SIG-M5 treated with dmso at 0.1 percent for 504 hours (cell line): ENCODE measurements at regions not wholly inside any gene's neighbourhood (a gene's known extent, or its start where the extent isn't known, plus 50 kb on each side); places are given as distances from the start of the nearest gene placed in this dataset.

Experiments
- DNase-seq: peaks from one replicate; lab custom pipeline; 2025; ENCODE audit not compliant: unreplicated experiment; lab: John Stamatoyannopoulos, UW

DNA sequence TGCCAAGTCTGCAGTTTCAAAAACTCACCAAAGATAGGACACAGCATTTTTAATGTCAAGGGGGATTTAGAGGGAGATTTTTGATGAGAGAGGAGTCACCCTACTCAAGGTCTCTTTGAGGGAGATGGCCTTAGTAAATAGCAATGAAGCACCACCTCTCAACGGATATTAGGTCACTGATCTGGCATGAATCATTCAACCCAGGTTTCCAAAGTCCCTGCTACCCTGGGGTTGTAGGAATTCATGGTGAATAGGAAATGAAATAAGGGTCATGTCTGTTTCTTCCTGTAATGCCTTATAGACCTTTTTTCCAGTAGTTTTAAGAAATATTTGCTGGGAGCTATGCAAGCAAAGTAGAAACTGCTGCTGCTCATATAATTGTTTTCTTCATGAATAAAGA is 2154.9 kb downstream of the LRRC4C start:
- no peak for DNase-seq

DNA sequence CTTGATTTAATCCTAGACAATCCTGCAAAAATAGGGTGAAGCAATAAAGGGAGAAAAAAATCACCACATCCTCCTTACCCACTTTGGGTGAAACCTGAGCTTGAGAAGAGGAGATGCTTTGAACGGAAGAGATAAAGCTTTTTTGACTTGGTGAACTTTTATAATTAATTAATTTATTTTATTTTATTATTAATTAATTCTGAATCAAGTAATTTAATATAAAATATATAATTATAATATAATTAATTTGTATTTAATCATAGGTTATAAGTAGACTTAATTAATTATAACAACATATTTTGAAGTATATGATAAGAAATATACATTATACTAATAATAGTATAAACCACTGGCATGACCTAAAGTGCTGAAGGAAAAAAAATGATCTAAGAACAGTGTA is 2164.8 kb downstream of the LRRC4C start:
- no peak for DNase-seq

DNA sequence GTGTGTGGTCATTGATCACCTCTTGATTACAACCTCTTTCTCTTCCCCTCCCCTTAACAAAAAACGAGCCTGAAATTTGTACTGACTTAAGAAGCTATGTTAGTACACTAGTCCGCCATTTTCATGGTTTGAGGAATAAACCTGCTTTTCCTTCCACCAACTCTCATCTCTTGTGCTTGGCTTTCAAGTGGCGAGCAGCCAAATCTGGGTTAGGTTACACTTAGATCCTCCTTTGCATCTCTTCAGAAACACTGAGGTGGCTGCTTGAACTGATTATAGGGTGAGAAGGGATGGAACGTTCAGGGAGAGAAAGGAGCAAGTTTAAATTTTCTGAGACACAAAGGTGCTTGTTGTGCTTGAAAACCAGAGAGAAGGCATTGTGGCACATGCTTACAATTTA is 2171.4 kb downstream of the LRRC4C start:
- DNase-seq = no peak

DNA sequence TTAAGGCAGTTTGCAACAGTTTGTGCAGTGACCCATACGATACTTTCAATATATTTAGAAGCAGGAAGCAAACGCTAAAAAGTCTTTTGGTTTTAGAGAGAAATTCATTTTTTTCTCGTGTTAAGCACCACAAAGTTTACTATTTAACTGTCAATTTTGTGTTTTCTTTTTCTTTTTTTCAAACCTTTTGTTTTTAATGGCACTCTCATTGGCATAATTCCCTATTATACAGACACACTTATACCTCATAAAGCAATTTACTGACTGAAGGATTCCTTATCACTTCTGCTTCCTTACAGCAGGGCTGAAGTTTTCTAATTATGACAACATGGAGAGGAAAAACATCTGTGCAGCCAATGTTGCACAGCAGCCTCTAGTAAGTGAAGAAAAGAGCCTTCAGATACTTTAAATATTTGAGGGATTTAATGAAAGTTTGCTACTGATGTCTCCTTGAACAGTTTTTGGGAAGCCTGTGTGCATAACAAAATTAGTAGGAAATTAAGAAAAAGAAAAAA is 2191.2 kb downstream of the LRRC4C start:
- DNase-seq = no peak

DNA sequence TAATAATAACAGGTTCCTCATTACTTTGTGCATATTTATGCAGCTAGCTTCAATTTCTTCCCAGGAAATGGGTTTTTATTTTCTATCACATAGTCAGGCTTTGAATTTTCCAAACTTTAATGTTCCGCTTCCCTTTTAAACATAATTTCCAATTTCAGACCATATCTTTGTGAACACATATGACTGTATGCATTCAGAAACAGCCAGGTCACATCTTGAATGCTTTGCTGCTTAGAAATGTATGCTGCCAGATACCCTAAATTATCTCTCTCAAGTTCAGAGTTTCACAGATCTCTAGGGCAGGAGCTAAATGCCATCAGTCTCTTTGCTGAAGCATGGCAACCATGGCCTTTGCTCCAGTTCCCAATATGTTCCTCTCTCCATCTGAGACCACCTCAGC is 2203.8 kb downstream of the LRRC4C start:
- DNase-seq = no peak

DNA sequence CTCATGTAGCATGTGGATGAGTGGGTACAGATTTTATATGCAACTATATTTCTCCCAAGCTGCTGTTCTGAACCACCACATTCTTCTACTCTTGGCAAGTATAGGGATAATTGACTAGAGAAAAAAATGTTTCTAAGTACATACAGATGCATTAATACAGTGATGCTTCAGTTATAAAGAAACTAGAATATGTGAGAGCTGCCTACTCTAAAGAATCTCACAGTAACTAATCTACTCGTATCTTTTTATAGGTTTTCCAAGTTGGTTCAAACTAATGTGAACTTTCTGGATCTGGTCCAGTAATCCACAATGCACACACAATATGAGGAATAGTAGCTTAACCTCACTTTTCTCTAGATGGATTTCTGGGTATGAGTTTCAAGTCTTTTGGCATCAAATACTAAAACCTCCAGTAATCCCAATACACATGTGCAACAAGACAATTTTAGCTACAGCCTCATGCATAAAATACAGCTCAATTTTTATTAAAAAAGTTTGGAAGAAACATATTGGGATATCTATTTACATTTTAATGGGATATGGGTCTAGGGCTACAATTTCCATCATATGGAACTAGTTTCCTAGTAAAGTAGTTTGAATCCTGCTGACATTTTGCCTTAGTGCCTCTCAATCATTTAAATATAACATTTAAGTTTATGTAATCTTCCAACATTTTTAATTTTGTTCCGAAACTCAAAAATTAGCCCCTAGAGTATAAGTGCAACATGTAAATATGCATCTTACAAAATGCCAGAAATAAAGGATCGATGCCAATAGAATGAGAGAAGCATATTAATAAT is 2209.7 kb downstream of the LRRC4C start:
- DNase-seq = no peak

DNA sequence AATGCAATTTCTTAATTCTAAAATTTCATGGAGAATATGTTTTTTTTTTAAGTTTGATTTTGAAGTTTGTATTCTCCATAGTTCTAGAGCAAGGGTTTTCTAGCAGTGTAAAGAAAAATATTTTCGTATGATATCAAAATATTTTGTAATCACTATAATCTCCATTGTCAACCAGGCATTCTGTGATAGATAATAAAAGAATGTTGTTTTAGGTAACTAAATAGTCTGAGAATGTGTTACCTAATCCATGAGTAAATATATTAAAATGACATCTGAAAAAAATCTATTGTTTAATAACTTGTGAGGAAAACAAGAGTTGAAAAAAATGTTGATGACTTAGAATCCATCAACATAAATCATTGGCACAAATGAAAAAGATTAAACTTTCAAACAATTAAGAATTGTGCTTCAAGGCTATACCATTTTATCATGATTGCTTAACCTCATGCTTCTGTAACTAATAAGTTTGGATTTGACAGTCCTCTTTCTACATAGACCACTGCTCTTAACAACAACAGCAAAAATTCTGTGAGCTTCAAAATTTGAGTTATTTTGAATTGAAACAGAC is 2211.8 kb downstream of the LRRC4C start:
- DNase-seq = no peak

DNA sequence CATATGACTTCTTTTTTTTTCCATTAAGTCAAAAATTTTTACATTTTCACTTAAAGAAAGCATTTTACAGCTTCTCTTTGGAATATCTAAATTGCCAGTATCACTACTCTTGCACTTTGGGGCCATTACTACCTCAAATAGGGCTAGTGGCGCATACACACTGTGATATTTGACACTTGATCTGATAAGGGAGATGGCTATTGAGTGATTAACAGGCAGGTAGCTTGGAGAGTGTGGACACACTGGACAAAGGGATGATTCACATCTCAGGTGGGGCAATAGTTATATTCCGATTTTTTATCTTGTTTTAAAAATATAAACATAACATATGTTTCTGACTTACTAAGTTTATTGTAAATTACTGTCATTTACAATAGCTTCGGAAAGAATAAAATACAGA is 2219.9 kb downstream of the LRRC4C start:
- no peak for DNase-seq

DNA sequence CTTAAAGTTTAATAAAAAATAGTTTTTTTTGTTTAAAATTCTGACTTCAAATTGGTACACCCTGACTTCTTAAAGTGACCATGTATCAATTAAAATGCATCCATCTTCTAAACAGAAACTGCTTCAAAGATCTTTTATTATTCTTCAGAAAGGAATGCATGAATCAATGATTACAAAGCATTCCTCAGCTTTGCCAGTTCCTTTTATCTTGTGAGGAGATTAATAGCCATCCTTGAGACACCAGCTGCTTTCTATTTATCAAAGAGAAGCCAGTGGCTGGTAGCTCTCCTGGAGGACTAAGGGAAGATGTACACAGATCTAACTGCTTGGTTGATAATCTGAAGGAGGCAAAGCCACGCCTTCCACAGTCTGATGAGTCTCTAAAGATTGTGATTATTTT is 2222.5 kb downstream of the LRRC4C start:
- DNase-seq = no peak

DNA sequence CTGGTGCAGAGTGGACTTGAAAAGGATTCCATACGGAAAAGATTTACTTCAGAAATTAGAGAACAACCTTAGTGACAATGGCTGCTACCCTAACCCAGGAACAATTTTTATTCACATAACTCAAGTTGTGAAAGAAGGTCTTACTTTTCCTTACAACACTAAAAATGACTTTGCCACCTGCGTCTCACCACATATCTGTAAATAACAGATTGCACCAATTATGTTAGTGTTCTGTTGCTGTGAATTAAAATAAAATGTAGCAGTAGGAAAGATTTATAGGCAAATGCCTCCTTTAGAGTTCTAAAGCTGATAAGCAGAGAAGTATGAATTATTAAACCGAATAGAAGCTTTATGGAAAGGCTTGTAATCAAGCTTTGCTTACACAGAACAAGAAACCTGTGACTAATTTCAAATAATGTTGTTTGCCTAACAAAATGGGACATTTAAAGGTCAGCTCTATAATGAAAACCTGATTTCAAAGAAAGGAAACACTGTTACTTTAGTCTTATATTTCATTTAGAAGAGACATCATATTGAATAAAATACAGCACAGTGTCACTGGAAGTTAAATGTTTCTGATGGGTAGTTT is 2237.8 kb downstream of the LRRC4C start:
- no peak for DNase-seq

DNA sequence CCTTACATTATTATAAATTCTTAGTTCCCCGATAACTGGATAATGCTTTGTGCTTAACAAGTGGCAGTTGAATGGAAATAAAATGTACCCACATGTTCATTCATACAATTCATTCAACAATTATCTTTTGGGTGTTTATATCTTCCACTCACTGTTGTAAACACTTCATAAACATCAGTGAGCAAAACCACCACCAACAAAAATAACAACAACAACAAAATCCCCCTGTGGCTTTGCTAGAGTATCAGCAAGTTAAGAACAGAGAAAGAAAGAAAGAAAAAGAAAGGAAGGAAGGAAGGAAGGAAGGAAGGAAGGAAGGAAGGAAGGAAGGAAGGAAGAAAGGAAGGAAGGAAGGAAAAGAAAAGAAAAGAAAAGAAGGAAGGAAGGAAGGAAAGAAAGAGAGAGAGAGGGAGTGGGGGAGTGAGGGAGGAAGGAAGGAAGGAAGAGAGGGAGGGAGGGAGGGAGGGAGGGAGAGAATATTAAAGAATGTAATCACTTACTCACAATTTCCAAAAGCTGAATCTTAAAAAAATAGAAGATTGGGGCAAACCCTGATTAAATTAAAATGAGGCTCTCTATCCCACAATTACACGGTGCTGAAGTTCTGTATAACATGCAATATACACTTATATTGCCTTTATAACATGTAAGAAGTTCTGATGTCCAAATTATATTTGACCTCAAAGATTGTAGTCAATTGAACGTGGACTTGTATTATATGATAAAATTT is 2238.8 kb downstream of the LRRC4C start:
- DNase-seq = no peak

DNA sequence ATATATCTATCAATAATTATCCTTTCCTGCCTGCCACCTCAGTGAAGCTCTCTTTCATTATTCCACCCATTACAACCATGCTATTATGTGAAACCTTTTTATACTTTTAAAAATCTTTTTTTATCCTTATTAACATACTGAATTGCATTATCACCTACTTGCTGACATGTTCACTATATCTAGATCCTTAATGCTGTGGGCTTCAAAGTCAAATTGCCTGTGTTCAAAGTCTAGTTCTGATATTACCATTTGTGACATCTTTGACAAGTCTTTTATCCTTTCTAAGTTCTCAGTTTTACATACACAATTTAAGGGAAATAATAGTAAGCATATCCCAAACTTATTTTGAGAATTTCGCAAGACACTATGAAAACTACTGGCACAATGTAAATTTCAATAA is 2239.4 kb downstream of the LRRC4C start:
- no peak for DNase-seq

DNA sequence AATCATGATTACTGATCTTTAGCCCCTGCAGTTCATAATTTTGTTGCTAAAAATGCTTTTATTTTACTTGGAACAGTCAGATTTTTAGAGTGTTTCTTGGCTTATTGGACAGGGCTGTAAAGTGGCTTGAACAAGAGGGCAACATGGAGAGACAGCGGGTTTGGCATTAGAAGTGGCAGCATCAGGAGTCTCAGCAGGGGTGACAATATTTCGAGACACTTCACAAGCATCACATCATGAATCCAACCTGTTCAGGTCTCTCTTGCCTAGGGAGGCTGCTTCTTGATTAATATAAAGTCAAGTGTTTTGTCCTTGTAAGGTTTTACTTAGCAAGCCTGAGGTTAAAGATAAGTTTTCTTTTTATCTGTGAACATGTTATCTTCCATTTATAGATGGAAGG is 2249.5 kb downstream of the LRRC4C start:
- DNase-seq = no peak

DNA sequence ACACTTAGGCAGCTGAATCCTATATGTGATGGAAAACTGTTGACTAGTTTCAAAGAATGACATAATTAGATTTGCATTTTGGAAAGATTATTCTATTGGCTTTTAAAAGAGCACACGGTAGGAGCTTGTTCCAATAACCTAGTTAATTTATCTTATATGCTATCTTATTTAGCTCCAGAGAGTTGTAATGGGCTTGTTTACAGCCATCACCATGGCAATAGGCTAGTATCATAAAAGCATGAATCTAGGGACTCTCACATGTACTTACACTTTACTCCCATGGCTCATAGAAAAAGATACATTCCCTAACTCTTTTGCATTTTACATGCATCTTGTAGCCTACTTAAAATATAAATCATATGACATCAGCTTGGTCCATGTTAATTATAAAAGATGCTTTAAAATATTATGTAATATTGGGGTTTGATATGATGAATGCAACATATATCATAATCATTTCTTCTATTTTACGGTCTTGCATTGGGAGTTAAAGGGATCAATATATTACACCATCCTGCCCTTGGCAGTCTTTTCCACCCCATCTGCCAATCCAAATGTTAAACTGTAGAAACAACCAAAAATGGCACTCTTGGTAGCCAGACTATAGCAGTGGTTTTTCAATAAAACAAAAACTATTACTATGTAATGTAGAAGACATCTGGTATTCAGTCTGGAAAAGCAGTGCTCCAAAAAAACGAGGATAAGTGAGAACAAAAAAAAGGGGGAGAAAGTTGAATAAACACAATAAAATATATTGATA is 2254.0 kb downstream of the LRRC4C start:
- DNase-seq = no peak

DNA sequence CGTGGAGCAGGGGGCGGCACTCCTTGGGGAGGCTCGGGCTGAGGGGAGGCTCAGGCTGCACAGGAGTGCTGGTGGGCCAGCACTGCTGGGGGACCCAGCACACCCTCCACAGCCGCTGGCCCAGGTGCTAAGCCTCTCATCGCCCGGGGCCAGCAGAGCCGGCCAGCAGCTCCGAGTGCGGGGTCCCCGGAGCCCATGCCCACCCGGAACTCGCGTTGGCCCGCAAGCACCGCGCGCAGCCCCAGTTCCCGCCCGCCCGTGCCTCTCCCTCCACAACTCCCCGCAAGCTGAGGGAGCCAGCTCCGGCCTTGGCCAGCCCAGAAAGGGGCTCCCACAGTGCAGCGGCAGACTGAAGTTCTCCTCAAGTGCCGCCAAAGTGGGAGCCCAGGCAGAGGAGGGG is 2266.8 kb downstream of the LRRC4C start:
- no peak for DNase-seq

DNA sequence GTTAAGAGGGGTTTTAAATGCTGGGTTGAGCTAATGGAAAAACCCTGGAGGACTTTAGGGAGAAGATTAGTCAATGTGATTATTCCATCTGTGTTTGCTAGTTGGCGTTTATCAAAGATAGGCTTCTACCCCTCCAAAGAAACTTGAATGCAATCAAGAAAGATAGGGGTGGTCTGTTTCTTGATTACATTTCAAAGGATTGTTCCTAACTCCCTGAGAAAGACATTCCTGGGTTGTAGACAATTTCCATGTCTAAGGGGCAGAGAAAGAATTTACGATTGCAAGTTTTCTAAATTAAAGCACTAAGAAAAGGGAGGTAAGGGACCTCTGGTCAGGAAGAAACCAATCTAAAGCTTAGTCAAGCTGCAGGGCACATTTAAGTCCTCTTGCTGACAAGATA is 2268.7 kb downstream of the LRRC4C start:
- DNase-seq = no peak

DNA sequence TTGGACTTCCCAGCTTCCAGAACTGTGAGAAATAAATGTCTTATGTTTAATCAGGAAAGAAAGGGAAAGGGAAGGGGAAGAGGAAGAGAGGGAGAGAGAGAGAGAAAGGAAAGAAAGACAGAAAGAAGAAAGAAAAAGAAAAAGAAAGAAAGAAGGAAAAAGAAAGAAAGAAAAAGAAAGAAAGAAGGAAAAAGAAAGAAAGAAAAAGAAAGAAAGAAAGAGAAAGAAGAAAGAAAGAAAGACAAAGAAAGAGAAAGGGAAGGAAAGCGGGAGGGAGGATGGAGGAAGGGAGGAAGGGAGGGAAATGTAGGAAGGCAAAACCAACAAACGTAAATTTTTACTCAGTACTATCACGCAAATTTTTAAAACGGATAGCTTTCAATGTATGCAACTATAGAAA is 2281.8 kb downstream of the LRRC4C start:
- DNase-seq = no peak

DNA sequence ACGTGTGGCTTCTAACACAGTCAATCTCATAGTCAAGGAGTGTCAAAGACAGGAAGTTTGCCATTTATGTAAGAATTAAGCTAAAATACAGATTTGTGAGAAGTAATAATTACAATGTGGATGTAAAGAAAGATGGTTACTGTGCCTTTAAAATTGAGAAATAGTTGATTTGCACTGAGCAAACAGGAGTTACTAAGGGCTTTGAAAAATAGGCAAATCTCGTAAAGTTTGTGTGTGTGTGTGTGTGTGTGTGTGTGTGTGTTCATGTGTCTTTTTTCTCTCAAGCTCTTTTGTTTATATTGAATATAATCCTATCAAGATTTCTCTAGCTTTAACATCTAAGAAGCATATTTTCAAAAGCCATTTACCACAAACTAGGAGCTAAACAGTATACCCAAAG is 2284.5 kb downstream of the LRRC4C start:
- DNase-seq = no peak

DNA sequence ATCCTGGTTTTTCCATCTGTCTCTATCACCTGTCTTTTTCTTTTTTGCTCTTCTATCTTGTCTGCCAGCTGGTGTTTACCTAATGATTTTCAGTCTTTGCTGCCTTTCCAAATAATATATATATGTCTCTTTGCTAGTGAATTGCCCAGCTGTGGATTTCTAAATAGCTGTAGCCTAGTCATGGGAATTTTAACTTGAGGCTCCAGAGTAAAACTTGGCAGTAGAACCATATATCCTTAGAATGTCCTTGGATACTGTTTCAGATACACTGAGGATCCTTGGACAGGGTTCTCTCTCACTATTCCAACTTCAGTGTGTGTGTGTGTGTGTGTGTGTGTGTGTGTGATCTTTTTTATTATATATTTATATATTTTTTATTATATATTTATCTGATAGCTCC is 2285.3 kb downstream of the LRRC4C start:
- DNase-seq = no peak

DNA sequence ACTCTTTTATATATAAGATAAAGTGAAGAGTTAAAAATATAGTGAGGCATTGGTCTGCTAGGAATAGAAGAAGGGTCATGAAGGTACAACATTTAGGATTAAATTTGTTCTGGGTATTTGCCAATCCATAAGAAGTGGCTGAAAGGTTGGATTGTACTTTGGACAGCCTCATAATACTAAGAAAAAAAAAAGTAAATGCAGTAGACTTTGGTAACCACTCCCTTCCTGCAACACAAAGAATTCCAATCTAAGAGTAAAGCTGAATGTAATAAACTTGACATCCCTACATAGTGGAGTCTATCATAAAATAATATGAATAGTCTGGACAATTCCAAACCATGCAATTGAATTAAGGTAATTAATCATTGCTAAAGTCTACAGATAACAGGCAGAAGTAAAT is 2294.4 kb downstream of the LRRC4C start:
- no peak for DNase-seq

DNA sequence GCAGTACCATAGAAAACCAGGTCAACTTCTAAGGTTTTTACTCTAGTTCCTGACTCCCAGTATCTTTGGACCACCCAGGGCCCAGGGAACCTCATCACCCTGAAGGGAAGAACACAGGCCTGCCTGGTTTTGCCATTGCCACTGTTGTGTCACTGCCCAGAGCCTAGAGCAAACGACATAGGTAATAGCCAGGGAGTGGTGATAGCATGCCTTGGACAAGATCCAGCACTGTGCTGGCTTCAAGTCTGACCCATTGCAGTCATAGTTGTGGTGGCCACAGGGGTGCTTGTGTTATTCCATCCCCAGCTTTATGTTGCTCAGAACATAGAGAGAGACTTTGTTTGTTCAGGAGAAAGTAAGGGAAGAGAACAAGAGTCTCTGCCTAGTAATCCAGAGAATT is 2310.2 kb downstream of the LRRC4C start:
- DNase-seq = no peak
